Neutrophil (primary cell): ENCODE measurements at regions not wholly inside any gene's neighbourhood (a gene's known extent, or its start where the extent isn't known, plus 50 kb on each side); places are given as distances from the start of the nearest gene placed in this dataset.

Experiments used
- H3K27ac ChIP-seq: fragments of 200-600 bp; sonication (generic); 2 replicates; pipeline ENCODE4 v1.5.1; 2016; ENCODE audit warnings: mild to moderate bottlenecking, moderate library complexity
- H3K27me3 ChIP-seq: fragments of 200-600 bp; sonication (generic); 2 replicates; pipeline ENCODE4 v1.6.0; 2016; ENCODE audit warnings: mild to moderate bottlenecking
- H3K36me3 ChIP-seq: fragments of 200-600 bp; sonication (generic); 2 replicates; pipeline ENCODE4 v1.5.1; 2017
- H3K4me1 ChIP-seq, 2 experiments: fragments of 200-600 bp in 1 of 2; sonication (generic) in 1 of 2; 1 replicate in 1 of 2; 2 replicates in 1 of 2; pipeline versions ENCODE4 v1.5.1 to v1.6.1; 2013 to 2016; ENCODE audit warnings: low read depth in 1 of 2, low read length in 1 of 2, mild to moderate bottlenecking in 1 of 2, moderate library complexity in 1 of 2; ENCODE audit not compliant: control insufficient read depth in 1 of 2, insufficient read depth in 1 of 2
- H3K4me3 ChIP-seq, 2 experiments: fragments of 200-600 bp in 1 of 2; sonication (generic) in 1 of 2; 1 replicate in 1 of 2; 2 replicates in 1 of 2; pipeline ENCODE4 v1.5.1; 2013 to 2016; ENCODE audit warnings: low read depth in 1 of 2, low read length in 1 of 2, mild to moderate bottlenecking in 1 of 2, moderate library complexity in 1 of 2
- H3K9me3 ChIP-seq: fragments of 200-600 bp; sonication (generic); 2 replicates; pipeline ENCODE4 v1.5.1; 2016
- TF ChIP-seq, protein P1 (sequence below): fragments of 200-600 bp; sonication (generic); IDR thresholded peaks from 2 replicates; pipeline ENCODE4 v1.5.1; 2016; ENCODE audit warnings: antibody characterized with exemption

DNA sequence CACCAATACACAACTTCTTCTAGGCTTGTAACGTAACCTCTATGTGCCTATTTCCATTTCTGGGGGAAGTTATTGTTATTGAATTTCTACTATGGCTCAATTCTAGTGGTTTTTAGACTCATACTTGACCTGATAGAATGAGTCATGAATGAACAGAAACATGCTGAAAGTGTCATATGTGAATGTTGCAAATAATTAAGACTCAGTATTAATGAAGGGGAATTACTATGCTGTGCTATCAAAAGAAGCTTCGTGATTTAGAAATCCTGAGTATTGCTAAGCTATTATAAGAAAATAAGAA is 135.1 kb upstream of the ZWINT start:
- TF ChIP-seq, protein P1, sequence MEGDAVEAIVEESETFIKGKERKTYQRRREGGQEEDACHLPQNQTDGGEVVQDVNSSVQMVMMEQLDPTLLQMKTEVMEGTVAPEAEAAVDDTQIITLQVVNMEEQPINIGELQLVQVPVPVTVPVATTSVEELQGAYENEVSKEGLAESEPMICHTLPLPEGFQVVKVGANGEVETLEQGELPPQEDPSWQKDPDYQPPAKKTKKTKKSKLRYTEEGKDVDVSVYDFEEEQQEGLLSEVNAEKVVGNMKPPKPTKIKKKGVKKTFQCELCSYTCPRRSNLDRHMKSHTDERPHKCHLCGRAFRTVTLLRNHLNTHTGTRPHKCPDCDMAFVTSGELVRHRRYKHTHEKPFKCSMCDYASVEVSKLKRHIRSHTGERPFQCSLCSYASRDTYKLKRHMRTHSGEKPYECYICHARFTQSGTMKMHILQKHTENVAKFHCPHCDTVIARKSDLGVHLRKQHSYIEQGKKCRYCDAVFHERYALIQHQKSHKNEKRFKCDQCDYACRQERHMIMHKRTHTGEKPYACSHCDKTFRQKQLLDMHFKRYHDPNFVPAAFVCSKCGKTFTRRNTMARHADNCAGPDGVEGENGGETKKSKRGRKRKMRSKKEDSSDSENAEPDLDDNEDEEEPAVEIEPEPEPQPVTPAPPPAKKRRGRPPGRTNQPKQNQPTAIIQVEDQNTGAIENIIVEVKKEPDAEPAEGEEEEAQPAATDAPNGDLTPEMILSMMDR: no peak
- Histone ChIP-seq H3K27me3 (no peaks in the 10 kb centered on the region), H3K4me3 (no peak overlapping the region), H3K4me1 (no peaks in the 10 kb centered on the region), H3K9me3 (no peaks in the 10 kb centered on the region), H3K36me3 (no peaks in the 10 kb centered on the region), H3K27ac (no peak overlapping the region)

DNA sequence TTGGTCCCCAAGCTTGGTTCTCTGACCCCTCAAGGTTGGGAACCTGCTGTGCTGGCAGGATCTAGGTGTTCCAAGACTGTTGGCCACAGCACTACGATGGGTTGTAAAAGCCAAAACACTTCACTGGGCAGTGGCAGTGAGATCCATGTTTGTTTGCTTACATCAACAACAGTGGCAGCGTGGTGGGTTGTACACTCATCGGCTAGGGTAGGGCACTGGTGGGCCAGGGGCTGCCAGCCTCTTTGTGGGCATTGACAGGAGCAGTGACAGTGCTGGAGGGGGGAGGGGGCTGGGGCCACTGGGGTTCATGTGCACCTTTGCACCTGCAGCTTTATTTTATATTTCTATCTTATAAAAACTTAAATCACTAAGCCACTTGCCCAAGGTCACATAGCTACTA is 126.7 kb upstream of the ZWINT start:
- H3K4me3 ChIP-seq: no peak overlapping the region

DNA sequence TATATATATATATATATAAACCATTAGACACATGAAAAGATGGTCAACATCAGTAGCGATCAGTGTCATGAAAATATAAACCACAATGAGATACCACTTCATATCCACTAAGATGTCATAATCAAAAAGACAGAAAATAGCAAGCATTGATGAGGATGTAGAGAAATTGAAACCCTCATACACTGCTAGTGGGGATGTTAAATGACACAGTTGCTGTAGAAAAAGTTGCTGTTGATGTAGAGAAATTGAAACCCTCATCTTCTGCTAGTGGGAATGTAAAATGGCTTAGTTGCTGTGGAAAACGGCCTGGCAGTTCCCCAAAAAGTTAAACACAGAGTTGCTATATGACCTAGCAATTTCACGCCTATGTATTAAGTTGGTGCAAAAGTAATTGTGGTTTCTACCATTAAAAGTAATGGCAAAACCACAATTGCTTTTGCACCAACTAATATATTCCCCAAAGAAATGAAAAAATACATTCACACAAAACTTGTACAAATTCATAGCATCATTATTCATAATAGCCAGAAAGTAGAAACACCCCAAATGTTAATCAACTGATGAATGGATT is 120.5 kb upstream of the ZWINT start:
- Histone ChIP-seq H3K27ac (no peak overlapping the region), H3K4me3 (no peak overlapping the region), H3K36me3 (no peaks in the 10 kb centered on the region), H3K4me1 (no peaks in the 10 kb centered on the region), H3K9me3 (no peaks in the 10 kb centered on the region), H3K27me3 (no peaks in the 10 kb centered on the region)
- TF ChIP-seq, protein P1: no peak

More for the DNA sequence above, 126.7 kb upstream of the ZWINT start:
- Histone ChIP-seq H3K4me1 (no peaks in the 10 kb centered on the region), H3K27ac (no peak overlapping the region), H3K9me3 (no peaks in the 10 kb centered on the region), H3K27me3 (no peaks in the 10 kb centered on the region), H3K36me3 (no peaks in the 10 kb centered on the region)
- TF ChIP-seq, protein P1: no peak

DNA sequence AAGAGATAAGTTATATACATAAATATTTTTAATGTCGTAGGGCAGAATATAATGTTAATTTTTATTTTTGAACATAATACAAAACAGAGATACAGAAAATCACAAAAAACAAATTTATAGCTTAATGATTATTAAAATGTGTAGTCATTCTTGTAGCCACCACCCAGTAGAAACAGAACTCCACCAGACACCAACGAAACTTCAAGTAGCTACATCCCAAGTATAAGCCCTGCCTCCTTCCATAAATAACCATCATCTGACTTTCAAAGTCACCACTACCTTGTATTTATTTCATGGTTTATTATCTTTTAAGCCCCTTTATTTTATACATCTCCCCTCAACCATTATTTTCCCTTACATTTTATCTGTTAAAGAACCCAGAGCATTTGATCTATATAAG is 111.9 kb upstream of the ZWINT start:
- Histone ChIP-seq H3K4me1 (no peaks in the 10 kb centered on the region), H3K27me3 (no peaks in the 10 kb centered on the region), H3K27ac (no peak overlapping the region), H3K36me3 (no peaks in the 10 kb centered on the region), H3K4me3 (no peak overlapping the region), H3K9me3 (no peaks in the 10 kb centered on the region)
- TF ChIP-seq, protein P1: no peak

DNA sequence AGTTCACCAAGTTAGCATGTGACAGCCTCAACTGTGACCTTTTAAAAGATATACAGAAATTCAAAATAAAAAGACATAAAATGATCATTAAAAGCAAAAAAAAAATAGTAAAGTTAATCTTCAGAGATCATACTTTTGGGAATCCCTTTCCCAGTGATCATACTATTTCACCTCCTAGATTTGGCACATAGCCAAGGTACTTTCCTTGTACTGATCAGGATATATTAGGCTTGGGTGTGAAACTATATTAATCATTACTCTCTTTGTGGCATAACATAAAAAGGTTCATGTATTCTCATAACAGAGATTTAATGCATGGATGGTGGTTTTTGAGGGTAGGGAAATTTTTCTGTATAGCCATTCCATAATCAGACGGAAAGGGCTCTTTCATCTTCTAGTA is 109.6 kb upstream of the ZWINT start:
- H3K27ac ChIP-seq: no peak overlapping the region
- TF ChIP-seq, protein P1: no peak

DNA sequence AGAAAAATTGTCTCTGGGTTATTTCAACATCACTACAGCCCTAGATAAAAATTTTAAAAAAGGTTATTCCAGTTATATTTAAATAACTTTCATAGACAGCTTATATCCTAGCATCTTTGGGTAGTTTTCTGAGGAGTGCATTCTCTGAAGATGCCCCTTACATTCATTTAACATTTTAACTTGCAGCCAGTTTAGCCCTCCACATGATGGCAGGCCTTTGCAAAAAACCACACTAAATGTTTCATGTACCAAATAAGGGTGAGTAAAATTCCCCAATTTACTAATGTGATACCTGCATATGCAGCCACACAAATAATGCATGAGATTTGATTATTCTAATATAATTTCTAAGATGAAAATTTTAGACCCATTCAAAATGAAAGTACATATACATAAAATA is 108.4 kb upstream of the ZWINT start:
- Histone ChIP-seq H3K4me1 (no peaks in the 10 kb centered on the region), H3K27me3 (no peaks in the 10 kb centered on the region), H3K4me3 (no peak overlapping the region), H3K36me3 (no peaks in the 10 kb centered on the region), H3K9me3 (no peaks in the 10 kb centered on the region), H3K27ac (no peak overlapping the region)
- TF ChIP-seq, protein P1: no peak

More for the DNA sequence above, 109.6 kb upstream of the ZWINT start:
- no peaks in the 10 kb centered on the region for H3K27me3 ChIP-seq
- no peak overlapping the region for H3K4me3 ChIP-seq
- no peaks in the 10 kb centered on the region for H3K4me1 ChIP-seq
- H3K9me3 ChIP-seq: no peaks in the 10 kb centered on the region
- H3K36me3 ChIP-seq: no peaks in the 10 kb centered on the region
